Smooth muscle cell (in vitro differentiated cells): ENCODE measurements at regions not wholly inside any gene's neighbourhood (a gene's known extent, or its start where the extent isn't known, plus 50 kb on each side); places are given as distances from the start of the nearest gene placed in this dataset.
"Not testable (repeated sequence)": the region's sequence is repeated elsewhere in the genome, so short reads cannot be mapped to it uniquely, and the experiment has no call there.

Source experiments
- DNase-seq: peaks from one replicate; lab custom pipeline; 2025; ENCODE audit not compliant: unreplicated experiment; lab: John Stamatoyannopoulos, UW
- H2AFZ ChIP-seq: fragments of 200-600 bp; sonication (generic); 2 replicates; pipeline ENCODE4 v1.6.0; 2016; ENCODE audit warnings: antibody characterized with exemption, low read depth, mild to moderate bottlenecking
- H3F3A ChIP-seq: fragments of 200-600 bp; sonication (generic); 2 replicates; pipeline ENCODE4 v1.6.0; 2017; ENCODE audit warnings: antibody characterized with exemption, low read depth
- H3K27ac ChIP-seq: fragments of 200-600 bp; sonication (generic); 2 replicates; pipeline ENCODE4 v1.5.1; 2016; ENCODE audit warnings: low read depth, mild to moderate bottlenecking
- H3K27me3 ChIP-seq: fragments of 200-600 bp; sonication (generic); 2 replicates; pipeline ENCODE4 v1.6.1; 2016; ENCODE audit warnings: low read depth, mild to moderate bottlenecking
- H3K36me3 ChIP-seq: fragments of 200-600 bp; sonication (generic); 2 replicates; pipeline ENCODE4 v1.5.1; 2016; ENCODE audit warnings: low read depth
- H3K4me1 ChIP-seq: fragments of 200-600 bp; sonication (generic); 2 replicates; pipeline ENCODE4 v1.5.1; 2016; ENCODE audit warnings: low read depth
- H3K4me2 ChIP-seq: fragments of 200-600 bp; sonication (generic); 2 replicates; pipeline ENCODE4 v1.6.0; 2016; ENCODE audit warnings: mild to moderate bottlenecking
- H3K4me3 ChIP-seq: fragments of 200-600 bp; sonication (generic); 2 replicates; pipeline ENCODE4 v1.5.1; 2016; ENCODE audit warnings: mild to moderate bottlenecking
- H3K79me2 ChIP-seq: fragments of 200-600 bp; sonication (generic); 2 replicates; pipeline ENCODE4 v1.6.0; 2016; ENCODE audit warnings: low read depth, mild to moderate bottlenecking
- H3K9ac ChIP-seq: fragments of 200-600 bp; sonication (generic); 2 replicates; pipeline ENCODE4 v1.6.0; 2016; ENCODE audit warnings: low read depth
- H3K9me3 ChIP-seq: fragments of 200-600 bp; sonication (generic); replicated peaks from 2 replicates; pipeline ENCODE4 v1.5.1; 2016; ENCODE audit warnings: low read depth
- H4K20me1 ChIP-seq: fragments of 200-600 bp; sonication (generic); 2 replicates; pipeline ENCODE4 v1.6.0; 2016; ENCODE audit warnings: low read depth
- WGBS: methylation state at CpG from one replicate; pipeline ENCODE4 v1.1.7; 2016; ENCODE audit warnings: low lambda C conversion rate; 5-methylcytosine and 5-hydroxymethylcytosine counted together
- TF ChIP-seq, protein P1 (sequence below): fragments of 200-600 bp; sonication (generic); IDR thresholded peaks from 2 replicates; pipeline ENCODE4 v1.5.1; 2017; ENCODE audit warnings: borderline replicate concordance, mild to moderate bottlenecking, antibody characterized with exemption; ENCODE audit not compliant: insufficient read depth, poor library complexity, severe bottlenecking

DNA sequence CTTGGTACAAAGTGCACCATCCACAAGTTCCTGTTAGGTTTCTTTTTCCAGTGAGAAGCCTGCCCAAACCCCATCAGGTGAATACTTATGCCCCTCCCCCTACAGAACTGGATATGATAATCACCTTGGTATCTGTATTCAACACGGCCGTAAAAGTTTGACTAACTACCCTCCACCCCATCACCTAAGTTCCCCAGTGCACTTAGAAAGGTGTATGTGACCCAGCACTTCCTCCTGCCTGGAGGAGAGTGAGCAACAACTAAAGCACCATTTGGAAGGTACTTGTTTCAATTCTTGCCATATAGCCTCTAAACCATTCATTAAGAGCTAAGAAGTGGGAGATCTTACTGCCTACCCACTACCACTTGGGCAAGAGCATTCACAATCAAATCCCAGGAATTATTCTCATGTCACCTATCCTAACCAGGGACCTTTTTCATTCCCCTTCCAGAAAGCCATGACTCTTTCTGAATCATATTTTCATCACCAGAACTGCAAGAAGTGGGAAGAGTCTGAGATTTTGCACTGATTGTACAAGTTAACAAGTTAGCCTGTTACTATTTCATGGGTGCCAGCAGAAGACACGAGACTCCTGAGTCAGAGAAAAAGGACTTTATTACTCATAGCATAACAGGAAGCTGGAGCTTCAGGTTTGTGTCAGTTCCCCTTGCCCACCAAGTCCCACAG is 53.5 kb upstream of the NDUFV2 start:
- no peak for DNase-seq
- H3K9me3 ChIP-seq, result no peaks in the 10 kb centered on the region
- H3K9ac ChIP-seq, result no peak overlapping the region
- no peak overlapping the region for H3K27ac ChIP-seq
- no peaks in the 10 kb centered on the region for H3K27me3 ChIP-seq
- H3K4me1 ChIP-seq, result no peaks in the 10 kb centered on the region
- no peaks in the 10 kb centered on the region for H4K20me1 ChIP-seq
- TF ChIP-seq, protein P1, sequence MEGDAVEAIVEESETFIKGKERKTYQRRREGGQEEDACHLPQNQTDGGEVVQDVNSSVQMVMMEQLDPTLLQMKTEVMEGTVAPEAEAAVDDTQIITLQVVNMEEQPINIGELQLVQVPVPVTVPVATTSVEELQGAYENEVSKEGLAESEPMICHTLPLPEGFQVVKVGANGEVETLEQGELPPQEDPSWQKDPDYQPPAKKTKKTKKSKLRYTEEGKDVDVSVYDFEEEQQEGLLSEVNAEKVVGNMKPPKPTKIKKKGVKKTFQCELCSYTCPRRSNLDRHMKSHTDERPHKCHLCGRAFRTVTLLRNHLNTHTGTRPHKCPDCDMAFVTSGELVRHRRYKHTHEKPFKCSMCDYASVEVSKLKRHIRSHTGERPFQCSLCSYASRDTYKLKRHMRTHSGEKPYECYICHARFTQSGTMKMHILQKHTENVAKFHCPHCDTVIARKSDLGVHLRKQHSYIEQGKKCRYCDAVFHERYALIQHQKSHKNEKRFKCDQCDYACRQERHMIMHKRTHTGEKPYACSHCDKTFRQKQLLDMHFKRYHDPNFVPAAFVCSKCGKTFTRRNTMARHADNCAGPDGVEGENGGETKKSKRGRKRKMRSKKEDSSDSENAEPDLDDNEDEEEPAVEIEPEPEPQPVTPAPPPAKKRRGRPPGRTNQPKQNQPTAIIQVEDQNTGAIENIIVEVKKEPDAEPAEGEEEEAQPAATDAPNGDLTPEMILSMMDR, result no peak
- no peak overlapping the region for H2AFZ ChIP-seq
- no peaks in the 10 kb centered on the region for H3K36me3 ChIP-seq
- WGBS, result 85% methylated on average over 3 of the region's 3 CpGs
- no peaks in the 10 kb centered on the region for H3F3A ChIP-seq
- no peak overlapping the region for H3K4me2 ChIP-seq
- no peak overlapping the region for H3K4me3 ChIP-seq
- H3K79me2 ChIP-seq, result no peaks in the 10 kb centered on the region

- Histone ChIP-seq H3K36me3 (no peaks in the 10 kb centered on the region), H4K20me1 (no peaks in the 10 kb centered on the region), H3K4me2 (no peak overlapping the region), H3K27me3 (no peaks in the 10 kb centered on the region), H2AFZ (no peak overlapping the region), H3K9me3 (no peaks in the 10 kb centered on the region), H3K4me1 (no peaks in the 10 kb centered on the region), H3F3A (no peaks in the 10 kb centered on the region), H3K27ac (no peak overlapping the region), H3K9ac (no peak overlapping the region), H3K79me2 (no peaks in the 10 kb centered on the region), H3K4me3 (no peak overlapping the region)
- no peak for DNase-seq
- TF ChIP-seq, protein P1, result no peak
These were observed 53.0 kb upstream of the NDUFV2 start for GRCh38 chr18:9049495-9049809.

DNA sequence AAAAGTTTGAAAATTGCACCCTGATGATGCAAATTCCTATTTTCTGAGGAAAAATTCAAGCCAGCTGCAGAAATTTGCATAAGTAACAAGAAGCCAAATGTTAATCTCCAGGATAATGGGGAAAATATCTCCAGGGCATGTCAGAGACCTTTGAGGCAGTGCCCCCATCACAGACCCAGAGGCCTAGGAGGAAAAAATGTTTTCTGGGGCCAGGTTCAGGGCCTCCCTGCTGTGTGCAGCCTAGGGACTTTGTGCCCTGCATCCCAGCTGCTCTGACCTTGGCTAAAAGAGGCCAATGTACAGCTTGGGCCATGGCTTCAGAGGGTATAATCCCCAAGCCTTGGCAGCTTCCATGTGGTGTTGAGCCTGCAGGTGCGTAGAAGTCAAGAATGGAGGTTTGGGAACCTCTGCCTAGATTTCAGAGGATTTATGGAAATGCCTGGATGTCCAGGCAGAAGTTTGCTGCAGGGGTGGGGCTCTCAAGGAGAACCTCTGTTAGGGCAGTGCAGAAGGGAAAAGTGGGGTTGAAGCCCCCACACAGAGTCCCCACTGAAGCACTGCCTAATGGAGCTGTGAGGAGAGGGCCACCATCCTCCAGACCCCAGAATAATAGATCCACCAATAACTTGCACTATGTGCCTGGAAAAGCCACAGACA is 51.7 kb upstream of the NDUFV2 start:
- not testable (repeated sequence) for H3K9ac ChIP-seq, H3K4me3 ChIP-seq, H3F3A ChIP-seq, H3K79me2 ChIP-seq, H3K4me1 ChIP-seq, H3K27ac ChIP-seq, H3K27me3 ChIP-seq, H3K4me2 ChIP-seq, H3K9me3 ChIP-seq, DNase-seq, H3K36me3 ChIP-seq, H4K20me1 ChIP-seq, H2AFZ ChIP-seq
- WGBS, result 92% methylated on average over 1 of the region's 1 CpG
